ENCODE measurements at regions not wholly inside any gene's neighbourhood (a gene's known extent, or its start where the extent isn't known, plus 50 kb on each side); places are given as distances from the start of the nearest gene placed in this dataset.
"Not testable (repeated sequence)": the region's sequence is repeated elsewhere in the genome, so short reads cannot be mapped to it uniquely, and the experiment has no call there.

- DNase-seq = peak; percentile 54
Measured at GRCh38 chr4:18689308-18690115, 668.0 kb upstream of the LCORL start.

GRCh38 chr4:18688351-18688750, 666.8 kb upstream of the LCORL start:
- not testable (repeated sequence) for DNase-seq

- DNase-seq = no peak
Measured at GRCh38 chr4:18686338-18687037, 664.9 kb upstream of the LCORL start.

GRCh38 chr4:18684932-18685331, 663.4 kb upstream of the LCORL start:
- DNase-seq = no peak

GRCh38 chr4:18676526-18676915, 655.0 kb upstream of the LCORL start:
- DNase-seq = no peak

GRCh38 chr4:18675586-18676525, 654.3 kb upstream of the LCORL start:
- no peak for DNase-seq

- no peak for DNase-seq
Measured at GRCh38 chr4:18670034-18670433, 648.5 kb upstream of the LCORL start.

GRCh38 chr4:18669390-18669789, 647.8 kb upstream of the LCORL start:
- DNase-seq = no peak

- DNase-seq = no peak
Measured at GRCh38 chr4:18666322-18666721, 644.8 kb upstream of the LCORL start.

GRCh38 chr4:18664171-18664570, 642.6 kb upstream of the LCORL start:
- DNase-seq = no peak

- no peak for DNase-seq
Measured at GRCh38 chr4:18645351-18645750, 623.8 kb upstream of the LCORL start.

- no peak for DNase-seq
Measured at GRCh38 chr4:18641334-18641733, 619.8 kb upstream of the LCORL start.

- DNase-seq = no peak
Measured at GRCh38 chr4:18638031-18638430, 616.5 kb upstream of the LCORL start.

- DNase-seq = no peak
Measured at GRCh38 chr4:18636001-18636585, 614.5 kb upstream of the LCORL start.

GRCh38 chr4:18635531-18635930, 614.0 kb upstream of the LCORL start:
- DNase-seq = no peak

- DNase-seq = no peak
Measured at GRCh38 chr4:18631586-18631985, 610.0 kb upstream of the LCORL start.

- no peak for DNase-seq
Measured at GRCh38 chr4:18630218-18631110, 608.9 kb upstream of the LCORL start.

GRCh38 chr4:18627447-18628005, 606.0 kb upstream of the LCORL start:
- no peak for DNase-seq

- DNase-seq = no peak
Measured at GRCh38 chr4:18626996-18627395, 605.4 kb upstream of the LCORL start.

GRCh38 chr4:18626366-18626765, 604.8 kb upstream of the LCORL start:
- DNase-seq = no peak

- no peak for DNase-seq
Measured at GRCh38 chr4:18621186-18621585, 599.6 kb upstream of the LCORL start.

GRCh38 chr4:18616720-18617119, 595.2 kb upstream of the LCORL start:
- DNase-seq = no peak
